Hippocampal formation (tissue), 2 donors: ENCODE measurements at regions not wholly inside any gene's neighbourhood (a gene's known extent, or its start where the extent isn't known, plus 50 kb on each side); places are given as distances from the start of the nearest gene placed in this dataset.
"Not testable (repeated sequence)": the region's sequence is repeated elsewhere in the genome, so short reads cannot be mapped to it uniquely, and the experiment has no call there.

Source experiments
- DNase-seq, 2 donors: peaks; one replicate each; lab custom pipeline; 2025; lab: John Stamatoyannopoulos, UW

DNA sequence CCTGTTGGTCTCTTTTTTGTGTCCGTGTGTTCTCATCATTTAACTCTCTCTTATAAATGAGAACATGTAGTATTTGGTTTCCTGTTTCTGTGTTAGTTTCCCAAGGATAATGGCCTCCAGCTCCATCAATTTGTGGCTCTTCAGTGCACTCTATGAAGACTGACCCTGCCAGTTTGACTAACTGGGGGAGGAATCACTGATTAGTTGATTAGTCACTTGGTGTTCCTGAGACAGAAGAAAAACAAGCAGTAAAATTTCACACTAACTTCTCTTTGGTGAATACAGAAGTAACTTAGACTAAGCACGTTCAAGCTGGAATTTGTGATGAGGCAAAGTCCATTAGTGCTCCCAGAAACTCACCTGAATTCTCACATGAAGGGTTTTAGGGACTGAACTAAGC, 495.8 kb upstream of the RORB start:
- no peak for DNase-seq

DNA sequence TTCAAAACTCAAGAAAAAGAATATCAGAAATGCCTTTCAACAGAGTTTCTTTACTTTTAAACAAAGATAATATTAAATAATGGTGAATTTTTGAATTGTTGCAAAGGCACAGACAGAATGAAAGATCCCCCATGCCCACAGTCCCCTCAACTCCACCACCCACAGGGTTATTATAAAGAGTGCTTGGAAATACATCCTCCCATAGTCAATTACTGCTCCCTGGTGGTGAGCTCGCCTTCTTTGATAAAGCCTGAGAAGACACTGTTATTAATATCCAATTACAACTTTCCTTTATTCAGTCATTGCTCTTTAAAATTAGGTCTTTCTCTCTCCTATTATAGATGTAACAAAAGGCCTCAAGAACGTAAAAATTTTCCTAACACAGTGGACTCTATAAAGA, 490.2 kb upstream of the RORB start:
- DNase-seq, result no peak

DNA sequence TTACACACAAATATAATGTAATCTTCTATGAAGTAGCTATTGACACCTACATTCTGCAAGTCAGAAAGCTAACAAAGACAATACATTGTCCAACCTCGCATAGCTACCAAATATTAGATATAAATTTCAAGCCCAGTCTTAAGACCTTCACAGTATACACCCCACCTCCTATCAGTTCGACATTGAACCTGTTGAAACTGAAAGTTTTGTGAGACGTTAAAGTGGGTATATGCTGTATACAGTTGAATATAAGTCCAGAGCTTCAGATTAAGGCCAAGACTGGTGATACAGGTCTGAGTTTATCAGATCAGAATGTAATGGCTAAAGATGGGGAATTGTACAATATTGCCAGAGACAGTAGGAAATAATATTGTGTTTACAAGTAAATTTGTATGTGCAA, 489.3 kb upstream of the RORB start:
- DNase-seq, result no peak

DNA sequence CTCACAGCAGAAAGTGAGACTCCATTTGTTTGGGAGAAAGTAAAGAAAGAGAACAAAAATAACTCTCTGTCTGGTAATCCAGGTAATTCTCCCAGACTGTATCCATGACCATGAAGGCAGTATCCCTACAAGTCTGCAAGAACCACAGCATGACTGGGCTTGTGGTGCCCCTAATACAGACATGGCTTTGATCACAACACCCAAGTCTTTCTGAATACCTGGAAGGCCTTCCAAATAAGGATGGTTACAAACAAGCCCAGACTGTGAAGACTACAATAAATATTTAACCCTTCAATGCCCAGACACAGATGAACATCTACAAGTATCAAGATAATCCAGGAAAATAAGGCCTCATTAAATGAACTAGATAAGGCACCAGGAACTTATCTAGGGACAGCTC, 481.1 kb upstream of the RORB start:
- DNase-seq, result no peak

DNA sequence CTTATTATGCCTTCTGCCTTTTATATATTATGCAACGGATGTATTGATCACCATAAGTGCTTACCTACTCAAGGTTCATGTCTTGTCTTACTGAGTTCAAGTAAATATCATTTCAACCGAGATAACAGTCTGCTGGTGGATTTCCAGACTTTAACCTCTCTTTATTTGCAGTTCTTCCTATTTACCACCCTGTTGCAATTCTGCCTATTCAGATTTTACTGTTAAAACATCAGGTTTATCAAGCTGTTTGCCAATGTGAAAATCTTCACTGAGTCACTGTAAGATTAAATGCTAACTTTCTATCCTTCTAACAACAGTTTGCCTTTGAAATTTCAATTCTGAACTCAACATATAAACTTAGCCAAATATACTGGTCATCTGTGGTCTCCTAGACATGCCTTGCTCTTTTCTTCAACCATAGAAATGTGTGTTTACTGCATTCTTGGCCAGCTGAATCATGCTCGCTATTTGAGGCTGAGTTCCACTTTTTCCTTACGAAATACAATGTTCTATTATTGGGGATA, 471.7 kb upstream of the RORB start:
- DNase-seq, result no peak

DNA sequence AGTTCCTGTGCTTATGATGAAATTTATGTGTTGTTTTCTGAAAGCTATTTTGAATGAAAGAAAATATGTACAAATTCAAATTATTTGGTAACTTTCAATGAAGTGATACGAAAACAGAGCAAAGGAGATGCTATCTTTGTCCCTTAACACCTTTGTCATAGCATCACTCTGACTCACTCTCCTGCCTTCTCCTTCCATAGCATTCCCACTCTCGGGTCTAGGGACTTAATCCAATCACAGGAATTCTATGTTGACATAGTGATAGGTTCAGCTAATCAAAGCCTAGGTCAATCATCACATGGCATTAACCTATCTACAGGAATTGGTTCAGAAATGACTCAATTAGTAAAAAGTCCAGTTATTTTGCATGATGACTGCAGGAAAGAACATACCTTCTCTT, 464.7 kb upstream of the RORB start:
- no peak for DNase-seq

DNA sequence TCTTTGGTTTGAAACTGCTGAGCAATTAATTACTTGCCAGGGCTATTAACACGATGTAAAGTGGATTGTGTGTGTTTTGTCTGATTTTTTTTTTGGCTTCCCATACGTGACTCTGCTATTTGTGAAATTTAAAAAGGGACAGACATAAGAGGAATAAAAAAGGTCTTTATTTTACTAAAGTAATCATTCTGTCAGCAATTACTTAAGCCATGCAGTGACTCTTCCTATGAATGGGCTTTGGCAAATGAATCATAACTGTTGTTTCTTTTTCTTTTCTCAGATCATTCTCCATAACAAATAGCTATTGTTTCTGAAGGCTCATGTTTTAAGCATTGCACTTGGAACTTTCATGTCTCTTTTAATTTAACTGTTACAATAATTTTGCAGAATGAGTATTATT, 461.3 kb upstream of the RORB start:
- peak in 1 of 2 donors; percentile 44 for DNase-seq

DNA sequence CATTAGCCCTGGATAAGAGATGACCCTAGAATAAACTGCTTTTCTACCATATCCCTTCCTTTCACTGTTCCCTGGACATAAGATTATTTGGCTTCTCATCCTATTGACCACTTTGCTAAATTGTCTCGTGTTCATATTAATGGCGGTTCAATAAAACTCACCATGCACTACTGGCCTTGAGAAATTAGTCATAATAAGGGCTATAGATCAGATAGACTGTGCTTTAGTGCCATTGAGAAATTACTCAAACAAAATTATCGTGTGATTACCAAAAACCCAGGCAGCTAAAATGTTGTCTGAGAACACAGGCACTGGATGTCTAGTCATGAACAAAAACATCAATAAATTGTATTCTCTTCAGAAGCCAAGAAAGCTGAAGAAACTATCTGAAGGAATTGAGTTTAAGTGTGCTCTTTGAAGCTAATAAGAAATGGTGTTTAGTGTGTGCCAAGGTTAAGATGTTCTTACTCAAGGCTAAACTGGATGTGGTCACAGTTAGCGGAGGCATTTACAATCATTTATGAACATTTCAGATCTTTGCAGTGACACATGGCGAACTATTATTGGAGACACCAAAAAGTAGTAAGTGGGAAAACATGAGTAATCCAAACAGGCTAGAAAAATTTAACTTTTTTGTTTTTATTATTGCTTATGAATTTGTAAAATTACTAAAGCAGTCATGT, 460.4 kb upstream of the RORB start:
- DNase-seq, result no peak

DNA sequence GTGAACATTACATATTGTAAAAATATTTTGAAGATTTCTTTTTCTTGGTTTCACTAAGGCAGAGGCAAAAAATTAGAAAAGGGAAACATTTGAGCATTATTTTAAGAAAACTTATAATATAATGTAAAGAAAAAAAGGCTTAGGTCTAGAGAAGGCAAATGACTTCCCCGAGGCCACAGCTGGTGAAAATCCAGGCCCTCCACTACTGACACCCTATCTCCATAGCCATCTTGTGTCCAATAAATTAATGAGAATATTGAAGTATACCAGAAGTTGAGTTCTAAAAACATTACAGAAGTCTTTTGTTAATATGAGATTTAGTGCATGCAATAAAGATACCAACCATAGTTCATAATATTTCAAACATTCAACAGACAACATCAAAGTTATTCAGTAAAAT, 459.9 kb upstream of the RORB start:
- no peak for DNase-seq

DNA sequence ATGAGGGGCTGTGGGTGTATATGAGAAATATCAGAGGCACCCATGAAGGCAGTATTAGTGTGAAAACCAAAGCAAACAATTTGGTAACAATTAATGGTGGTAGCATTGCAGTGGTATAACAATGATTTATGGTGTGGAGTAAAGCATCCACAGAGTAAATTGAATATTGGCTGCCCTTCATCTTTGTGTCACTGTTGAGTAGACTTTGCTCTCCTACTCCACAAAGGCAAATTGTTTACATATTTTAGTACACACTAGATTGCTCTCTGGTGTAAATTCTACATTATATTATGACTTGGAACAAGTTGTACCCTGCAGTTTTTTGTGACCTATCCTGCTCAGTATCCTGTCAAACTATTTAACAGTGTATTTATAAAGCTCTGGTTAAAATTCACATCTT, 455.5 kb upstream of the RORB start:
- DNase-seq, result no peak

DNA sequence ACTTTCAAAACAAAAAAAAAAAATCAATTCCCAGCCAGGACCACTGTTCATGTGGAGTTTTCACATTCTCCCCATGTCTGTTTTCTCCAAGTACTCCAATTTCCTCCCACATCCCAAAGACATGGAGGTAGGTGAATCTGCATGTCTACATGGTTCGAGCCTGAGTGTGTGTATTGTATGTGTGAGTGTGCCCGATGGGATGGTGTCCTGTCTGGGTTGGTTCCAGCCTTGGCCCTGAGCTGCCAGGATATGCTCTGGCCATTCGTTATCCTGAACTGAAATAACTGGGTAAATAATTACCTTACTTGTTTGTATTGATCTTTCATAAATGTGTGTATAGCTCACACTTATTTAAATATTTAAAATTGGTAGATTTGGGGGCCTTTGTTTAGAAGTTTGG, 452.3 kb upstream of the RORB start:
- no peak for DNase-seq

DNA sequence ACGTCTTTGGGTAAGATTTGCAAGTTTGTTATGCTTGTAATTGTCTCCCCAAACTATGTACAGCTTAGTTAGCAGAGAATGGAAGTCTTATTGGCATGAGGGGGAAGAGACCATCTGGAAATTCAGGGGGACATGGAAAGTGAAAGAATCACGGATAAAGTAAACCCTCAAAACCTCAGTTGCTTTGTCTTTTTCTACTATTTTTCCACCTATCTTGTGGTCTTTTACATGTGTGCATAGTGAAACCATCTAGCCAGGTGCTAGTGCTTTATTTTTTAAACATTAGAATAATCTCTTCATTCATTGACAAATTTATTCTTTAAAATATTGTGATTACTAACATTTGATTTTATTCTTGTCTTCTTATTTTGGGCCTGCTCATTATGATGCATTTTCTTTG, 441.1 kb upstream of the RORB start:
- no peak for DNase-seq

DNA sequence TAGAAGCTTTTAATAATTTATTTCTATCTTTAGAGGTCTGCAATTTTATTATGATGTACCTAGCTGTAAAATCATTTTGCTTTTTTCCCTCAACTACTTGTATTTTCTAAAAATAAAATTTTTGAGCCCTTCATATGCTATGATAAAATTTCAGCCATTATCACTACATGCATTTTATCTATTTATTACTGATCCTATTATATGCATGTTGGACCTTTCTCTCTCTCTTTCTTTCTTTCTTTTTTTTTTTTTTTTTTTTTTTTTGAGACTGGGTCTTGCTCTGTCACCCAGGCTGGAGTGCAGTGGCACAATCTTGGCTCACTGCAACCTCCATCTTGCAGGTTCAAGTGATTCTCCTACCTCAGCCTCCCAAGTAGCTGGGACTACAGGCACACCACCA, 440.1 kb upstream of the RORB start:
- not testable (repeated sequence) for DNase-seq

DNA sequence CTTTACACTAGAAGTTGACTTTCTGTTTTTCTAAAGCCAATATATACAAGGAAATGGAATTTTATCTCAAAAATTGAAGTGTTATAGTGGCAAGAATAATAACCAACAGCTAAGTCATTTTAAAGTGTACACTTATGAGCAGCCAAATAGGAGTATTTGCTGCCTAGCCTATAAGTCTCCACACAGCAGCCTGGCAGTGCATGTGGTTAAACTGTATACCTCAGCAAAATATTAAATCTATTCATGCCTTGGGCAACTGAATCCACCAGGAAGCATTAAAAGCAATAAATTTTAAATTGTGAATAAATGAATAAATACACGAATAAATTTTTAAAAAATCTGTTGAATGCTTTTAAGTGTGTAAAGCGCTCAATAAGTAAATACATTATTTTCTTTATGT, 432.4 kb upstream of the RORB start:
- no peak for DNase-seq

DNA sequence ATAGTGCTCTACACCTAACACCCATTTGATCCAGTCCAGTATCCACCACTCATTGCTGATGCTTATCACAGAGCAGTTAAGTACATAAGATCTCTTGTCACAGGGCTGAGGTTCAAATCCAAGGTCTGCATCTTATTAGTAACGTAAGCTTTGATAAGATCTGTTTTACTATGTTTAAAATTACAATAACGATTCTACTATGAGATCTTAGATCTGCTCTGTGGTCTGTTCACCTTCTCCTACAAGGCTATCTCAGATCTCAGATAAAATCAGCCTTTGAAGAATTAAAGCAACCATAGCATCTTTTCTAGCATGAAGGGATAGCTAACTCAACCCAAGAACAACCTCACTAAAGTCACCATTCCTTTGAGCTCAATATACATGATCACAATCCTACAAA, 431.0 kb upstream of the RORB start:
- DNase-seq, result no peak

DNA sequence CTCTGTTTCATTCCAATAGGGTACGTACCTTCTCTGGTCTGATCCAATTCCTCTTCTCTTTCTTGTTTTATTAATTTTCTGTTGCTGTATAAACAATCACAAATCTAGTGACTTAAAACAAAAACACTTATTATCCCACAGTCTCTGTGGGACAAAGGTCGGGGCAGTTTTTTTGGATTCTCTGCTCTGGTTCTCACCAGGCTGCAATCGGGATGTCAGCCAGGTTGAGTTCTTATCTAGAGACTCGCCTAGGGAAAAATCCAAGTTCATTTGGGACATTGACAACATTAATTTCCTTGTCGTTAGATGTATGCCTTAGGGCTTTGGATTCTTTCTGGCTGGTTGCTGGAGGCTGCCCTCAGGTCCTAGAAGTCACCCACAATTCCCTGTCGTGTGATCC, 430.5 kb upstream of the RORB start:
- no peak for DNase-seq

DNA sequence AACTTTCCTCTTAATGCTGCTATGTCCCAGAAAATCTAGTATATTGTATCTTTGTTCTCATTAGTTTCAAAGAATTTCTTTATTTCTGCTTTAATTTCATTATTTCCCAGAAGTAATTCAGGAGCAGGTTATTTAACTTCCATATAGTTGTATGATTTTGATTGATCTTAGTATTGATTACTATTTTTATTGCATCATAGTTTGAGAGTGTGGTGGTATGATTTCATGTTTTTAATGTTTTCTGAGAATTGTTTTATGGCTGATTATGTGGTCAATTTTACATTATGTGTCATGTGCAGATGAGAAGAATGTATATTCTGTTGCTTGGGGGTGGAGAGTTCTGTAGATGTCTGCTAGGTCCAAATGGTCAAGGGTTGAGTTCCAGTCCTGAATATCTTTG, 425.6 kb upstream of the RORB start:
- DNase-seq, result no peak

DNA sequence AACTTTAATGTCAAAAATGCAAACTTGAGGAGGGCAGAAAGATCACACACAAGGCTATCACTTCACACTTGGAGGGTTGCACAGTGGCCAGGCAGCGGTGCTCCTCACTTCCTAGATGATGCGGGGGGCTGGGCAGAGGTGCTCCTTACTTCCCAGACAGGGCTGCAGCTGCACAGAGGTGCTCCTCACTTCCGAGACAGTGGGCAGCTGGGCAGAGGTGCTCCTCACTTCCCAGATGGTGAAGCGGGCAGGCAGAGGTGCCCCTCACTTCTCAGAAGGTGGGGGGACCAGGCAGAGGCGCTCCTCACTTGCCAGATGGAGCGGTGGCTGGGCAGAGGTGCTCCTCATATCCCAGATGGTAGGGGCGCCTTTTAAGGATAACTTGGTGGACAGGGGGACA, 423.2 kb upstream of the RORB start:
- DNase-seq, result no peak

DNA sequence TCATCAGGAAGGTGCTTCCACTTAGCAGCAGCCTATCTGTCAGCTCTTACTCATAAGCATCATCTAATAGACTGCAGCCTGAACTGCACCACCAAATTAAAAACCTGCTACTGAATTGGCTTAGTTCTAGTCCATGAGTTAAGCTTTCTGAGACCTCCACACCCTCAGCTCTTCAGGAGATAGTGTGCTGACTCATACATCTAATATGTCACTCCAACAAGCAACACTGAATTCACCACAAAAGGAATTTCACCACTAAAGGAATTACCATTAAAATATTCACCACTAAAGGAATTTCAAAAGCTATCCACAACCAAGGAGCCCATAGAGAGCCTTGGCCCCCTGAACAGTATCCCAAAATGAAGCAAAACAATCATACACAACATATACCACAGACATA, 418.5 kb upstream of the RORB start:
- DNase-seq, result no peak

DNA sequence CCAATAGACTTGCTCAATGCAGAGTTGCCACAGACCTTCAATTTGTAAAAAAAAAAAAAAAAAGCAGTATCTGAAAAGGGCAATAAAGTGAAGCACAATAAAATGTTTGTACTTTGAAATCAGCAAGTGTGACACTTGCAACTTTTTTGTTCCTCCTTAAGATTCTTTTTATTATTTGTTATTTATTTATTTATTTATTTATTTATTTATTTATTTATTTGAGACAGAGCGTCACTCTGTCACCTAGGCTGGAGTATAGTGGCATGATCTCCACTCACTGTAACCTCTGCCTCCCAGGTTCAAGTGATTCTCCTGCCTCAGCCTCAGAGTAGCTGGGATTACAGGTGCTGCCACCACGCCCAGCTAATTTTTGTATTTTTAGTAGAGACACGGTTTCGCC, 416.5 kb upstream of the RORB start:
- not testable (repeated sequence) for DNase-seq

DNA sequence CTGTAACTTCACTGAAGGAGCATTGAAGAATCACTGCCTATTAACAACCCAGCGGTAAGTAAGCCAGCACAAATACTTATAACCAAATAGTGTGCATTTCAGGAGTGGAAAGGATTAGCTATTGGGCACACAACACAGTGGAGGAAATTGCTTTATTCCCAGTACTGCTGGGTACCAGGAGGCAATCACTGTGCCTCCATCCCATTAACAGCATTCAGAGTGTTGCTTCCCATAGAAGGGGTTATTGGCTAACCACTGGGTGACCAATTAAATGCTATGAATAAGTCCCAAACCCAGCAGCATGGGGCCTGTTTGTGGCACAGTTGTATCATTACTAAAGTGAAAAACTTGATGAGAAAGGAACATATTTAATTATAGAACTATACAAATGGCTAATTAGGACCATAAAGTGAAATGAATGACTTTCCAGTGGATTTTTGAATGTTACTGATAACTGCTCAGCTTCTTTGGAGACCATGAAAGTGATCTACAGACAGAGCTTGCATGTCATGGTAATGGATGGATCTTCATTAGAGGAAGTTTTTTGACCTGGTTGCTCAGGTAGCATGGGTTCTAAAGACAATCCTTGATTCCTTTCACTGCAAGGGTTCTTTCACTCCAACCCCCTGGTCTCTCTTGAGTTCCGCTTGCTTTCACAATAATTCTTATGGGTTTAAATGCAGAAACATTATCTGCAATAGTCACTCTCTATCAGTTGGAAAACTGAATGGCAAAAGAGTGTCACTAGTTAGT, 413.3 kb upstream of the RORB start:
- no peak for DNase-seq

DNA sequence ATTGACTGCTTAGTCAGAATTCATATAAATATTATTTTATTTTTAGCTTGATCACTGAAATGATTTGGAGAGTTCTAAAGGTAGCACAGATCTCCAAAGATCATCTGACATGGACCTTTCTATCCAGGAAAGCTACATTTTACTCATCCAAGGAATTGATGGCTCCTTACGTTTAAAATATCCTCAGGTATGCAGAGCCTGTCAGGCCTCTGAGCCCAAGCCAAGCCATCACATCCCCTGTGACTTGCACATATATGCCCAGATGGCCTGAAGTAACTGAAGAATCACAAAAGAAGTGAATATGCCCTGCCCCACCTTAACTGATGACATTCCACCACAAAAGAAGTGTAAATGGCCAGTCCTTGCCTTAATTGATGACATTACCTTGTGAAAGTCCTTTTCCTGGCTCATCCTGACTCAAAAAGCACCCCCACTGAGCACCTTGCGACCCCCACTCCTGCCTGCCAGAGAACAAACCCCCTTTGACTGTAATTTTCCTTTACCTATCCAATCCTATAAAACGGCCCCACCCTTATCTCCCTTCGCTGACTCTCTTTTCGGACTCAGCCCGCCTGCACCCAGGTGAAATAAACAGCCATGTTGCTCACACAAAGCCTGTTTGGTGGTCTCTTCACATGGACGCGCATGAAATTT, 411.6 kb upstream of the RORB start:
- not testable (repeated sequence) for DNase-seq

DNA sequence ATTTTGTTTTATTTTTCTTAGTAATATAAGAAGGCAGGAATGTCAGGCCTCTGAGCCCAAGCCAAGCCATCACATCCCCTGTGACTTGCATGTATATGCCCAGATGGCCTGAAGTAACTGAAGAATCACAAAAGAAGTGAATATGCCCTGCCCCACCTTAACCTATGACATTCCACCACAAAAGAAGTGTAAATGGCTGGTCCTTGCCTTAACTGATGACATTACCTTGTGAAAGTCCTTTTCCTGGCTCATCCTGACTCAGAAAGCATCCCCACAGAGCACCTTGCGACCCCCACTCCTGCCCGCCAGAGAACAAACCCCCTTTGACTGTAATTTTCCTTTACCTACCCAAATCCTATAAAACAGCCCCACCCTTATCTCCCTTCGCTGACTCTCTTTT, 406.2 kb upstream of the RORB start:
- not testable (repeated sequence) for DNase-seq
